Smooth muscle cell (in vitro differentiated cells): ENCODE measurements at regions not wholly inside any gene's neighbourhood (a gene's known extent, or its start where the extent isn't known, plus 50 kb on each side); places are given as distances from the start of the nearest gene placed in this dataset.

Source experiments
- DNase-seq: peaks from one replicate; lab custom pipeline; 2025; ENCODE audit not compliant: unreplicated experiment; lab: John Stamatoyannopoulos, UW
- H2AFZ ChIP-seq: fragments of 200-600 bp; sonication (generic); 2 replicates; pipeline ENCODE4 v1.6.0; 2016; ENCODE audit warnings: antibody characterized with exemption, low read depth, mild to moderate bottlenecking
- H3F3A ChIP-seq: fragments of 200-600 bp; sonication (generic); 2 replicates; pipeline ENCODE4 v1.6.0; 2017; ENCODE audit warnings: antibody characterized with exemption, low read depth
- H3K27ac ChIP-seq: fragments of 200-600 bp; sonication (generic); 2 replicates; pipeline ENCODE4 v1.5.1; 2016; ENCODE audit warnings: low read depth, mild to moderate bottlenecking
- H3K27me3 ChIP-seq: fragments of 200-600 bp; sonication (generic); 2 replicates; pipeline ENCODE4 v1.6.1; 2016; ENCODE audit warnings: low read depth, mild to moderate bottlenecking
- H3K36me3 ChIP-seq: fragments of 200-600 bp; sonication (generic); 2 replicates; pipeline ENCODE4 v1.5.1; 2016; ENCODE audit warnings: low read depth
- H3K4me1 ChIP-seq: fragments of 200-600 bp; sonication (generic); 2 replicates; pipeline ENCODE4 v1.5.1; 2016; ENCODE audit warnings: low read depth
- H3K4me2 ChIP-seq: fragments of 200-600 bp; sonication (generic); 2 replicates; pipeline ENCODE4 v1.6.0; 2016; ENCODE audit warnings: mild to moderate bottlenecking
- H3K4me3 ChIP-seq: fragments of 200-600 bp; sonication (generic); 2 replicates; pipeline ENCODE4 v1.5.1; 2016; ENCODE audit warnings: mild to moderate bottlenecking
- H3K79me2 ChIP-seq: fragments of 200-600 bp; sonication (generic); 2 replicates; pipeline ENCODE4 v1.6.0; 2016; ENCODE audit warnings: low read depth, mild to moderate bottlenecking
- H3K9ac ChIP-seq: fragments of 200-600 bp; sonication (generic); 2 replicates; pipeline ENCODE4 v1.6.0; 2016; ENCODE audit warnings: low read depth
- H3K9me3 ChIP-seq: fragments of 200-600 bp; sonication (generic); replicated peaks from 2 replicates; pipeline ENCODE4 v1.5.1; 2016; ENCODE audit warnings: low read depth
- H4K20me1 ChIP-seq: fragments of 200-600 bp; sonication (generic); 2 replicates; pipeline ENCODE4 v1.6.0; 2016; ENCODE audit warnings: low read depth
- CTCF ChIP-seq: fragments of 200-600 bp; sonication (generic); IDR thresholded peaks from 2 replicates; pipeline ENCODE4 v1.5.1; 2017; ENCODE audit warnings: borderline replicate concordance, mild to moderate bottlenecking, antibody characterized with exemption; ENCODE audit not compliant: insufficient read depth, poor library complexity, severe bottlenecking
- WGBS: methylation state at CpG from one replicate; pipeline ENCODE4 v1.1.7; 2016; ENCODE audit warnings: low lambda C conversion rate; 5-methylcytosine and 5-hydroxymethylcytosine counted together

- no peaks in the 10 kb centered on the region for H3K79me2 ChIP-seq
These were observed 540.1 kb upstream of the C16orf82 start for GRCh38 chr16:26526633-26527032.

DNA sequence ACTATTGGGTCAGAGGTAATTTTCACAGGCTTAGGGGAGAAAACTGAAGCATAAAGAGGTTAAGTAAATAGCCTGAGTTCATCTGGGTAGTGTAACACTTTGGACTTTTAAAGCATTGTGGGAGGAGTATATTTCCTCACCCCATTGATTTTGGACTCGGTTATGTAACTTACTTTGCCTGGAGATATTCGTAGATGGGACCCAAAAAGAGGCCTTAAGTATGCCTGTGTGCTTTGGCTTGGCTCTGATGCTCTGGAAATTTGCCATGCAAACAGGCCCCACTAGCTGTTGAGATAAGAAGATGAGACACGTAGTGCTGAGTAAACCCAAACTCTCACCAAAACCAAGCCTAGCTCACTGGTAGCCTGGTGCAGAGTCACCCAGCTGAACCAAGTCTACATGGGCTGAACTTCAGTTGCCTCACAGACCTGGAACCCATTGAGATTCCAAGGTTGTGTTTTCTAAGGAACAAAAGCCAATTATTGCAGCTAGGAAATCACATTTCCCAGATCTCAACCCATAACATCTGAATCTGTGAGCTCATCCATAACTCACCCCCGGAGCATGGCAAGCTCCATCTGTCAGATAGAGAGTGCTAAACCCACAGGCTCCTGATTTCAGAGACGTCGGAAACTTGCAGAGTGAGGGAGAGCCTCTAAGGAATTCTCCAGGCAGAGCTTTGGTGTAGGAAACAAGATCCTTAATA is 536.0 kb upstream of the C16orf82 start:
- H3K27ac ChIP-seq, result no peak overlapping the region
- H3K4me1 ChIP-seq, result no peaks in the 10 kb centered on the region
- no peak overlapping the region for H3K4me2 ChIP-seq
- H2AFZ ChIP-seq, result no peak overlapping the region
- WGBS, result 67% methylated on average over 6 of the region's 6 CpGs
- H3K4me3 ChIP-seq, result no peak overlapping the region
- no peaks in the 10 kb centered on the region for H3K9me3 ChIP-seq
- peaks cover 10% of the 10 kb centered on the region for H3K27me3 ChIP-seq
- H3K36me3 ChIP-seq, result no peaks in the 10 kb centered on the region
- no peak for DNase-seq
- H3F3A ChIP-seq, result no peaks in the 10 kb centered on the region
- no peaks in the 10 kb centered on the region for H4K20me1 ChIP-seq
- no peak overlapping the region for H3K9ac ChIP-seq
- no peak for TF ChIP-seq CTCF
- H3K79me2 ChIP-seq, result no peaks in the 10 kb centered on the region

More at GRCh38 chr16:26526633-26527032, 540.1 kb upstream of the C16orf82 start:
- Histone ChIP-seq H3K9ac (no peak overlapping the region), H3K27ac (no peak overlapping the region), H2AFZ (no peak overlapping the region), H3K9me3 (no peaks in the 10 kb centered on the region), H3K4me3 (no peak overlapping the region), H3K4me2 (no peak overlapping the region), H3F3A (no peaks in the 10 kb centered on the region), H4K20me1 (no peaks in the 10 kb centered on the region), H3K4me1 (no peaks in the 10 kb centered on the region), H3K27me3 (no peaks in the 10 kb centered on the region), H3K36me3 (no peaks in the 10 kb centered on the region)
- DNase-seq, result no peak
- no peak for TF ChIP-seq CTCF
- WGBS, result 84% methylated on average over 1 of the region's 1 CpG

DNA sequence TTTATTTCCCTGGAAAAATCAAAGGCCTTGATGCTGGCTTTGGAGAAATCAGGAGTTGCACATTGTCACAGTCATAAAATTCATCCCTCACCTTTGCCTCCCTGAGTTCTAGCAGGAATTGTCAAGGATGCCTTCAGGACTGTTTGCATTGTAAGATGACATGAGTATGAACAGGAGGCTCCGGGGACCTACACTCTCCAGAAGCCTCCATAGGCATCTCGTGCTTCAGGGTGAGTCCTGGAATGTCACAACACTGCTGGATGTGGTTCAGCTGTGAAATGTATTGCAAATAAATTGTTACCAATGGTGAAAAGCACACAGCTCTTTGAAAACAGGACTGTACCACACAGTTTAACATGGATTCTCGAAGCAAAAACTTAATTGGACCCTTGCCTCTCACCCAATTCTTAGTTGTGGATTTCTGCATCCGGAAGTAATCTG is 535.4 kb upstream of the C16orf82 start:
- no peaks in the 10 kb centered on the region for H3K4me1 ChIP-seq
- H3K27me3 ChIP-seq, result peaks cover 12% of the 10 kb centered on the region
- no peaks in the 10 kb centered on the region for H3K9me3 ChIP-seq
- no peak for DNase-seq
- no peaks in the 10 kb centered on the region for H3K36me3 ChIP-seq
- no peak overlapping the region for H3K9ac ChIP-seq
- no peaks in the 10 kb centered on the region for H3F3A ChIP-seq
- H3K27ac ChIP-seq, result no peak overlapping the region
- 74% methylated on average over 4 of the region's 4 CpGs for WGBS
- no peaks in the 10 kb centered on the region for H4K20me1 ChIP-seq
- H3K4me3 ChIP-seq, result no peak overlapping the region
- no peak overlapping the region for H2AFZ ChIP-seq
- no peak for TF ChIP-seq CTCF
- no peaks in the 10 kb centered on the region for H3K79me2 ChIP-seq
- no peak overlapping the region for H3K4me2 ChIP-seq

DNA sequence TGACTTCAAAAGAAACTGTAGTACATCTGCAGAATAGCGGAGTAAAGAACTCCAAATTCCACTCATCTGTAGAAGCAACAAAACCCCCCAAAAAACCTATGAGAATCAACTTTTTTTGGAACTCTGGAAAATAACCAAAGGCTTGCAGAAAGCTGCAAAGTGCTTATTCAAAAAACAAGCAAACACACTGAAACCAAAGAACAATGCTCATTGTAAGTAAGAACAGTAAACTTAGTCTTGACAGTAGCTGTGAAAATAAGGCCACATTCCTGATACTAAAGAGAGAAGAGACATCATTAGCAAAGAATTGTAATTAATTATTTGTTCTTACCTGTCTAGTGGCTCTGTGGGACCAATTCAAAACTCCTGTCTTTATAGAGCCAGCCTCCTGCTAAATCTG is 534.3 kb upstream of the C16orf82 start:
- Histone ChIP-seq H2AFZ (no peak overlapping the region), H3K9me3 (no peaks in the 10 kb centered on the region), H3K4me3 (no peak overlapping the region), H3K79me2 (no peaks in the 10 kb centered on the region), H3K27ac (no peak overlapping the region), H3K9ac (no peak overlapping the region), H3K27me3 (peaks cover 12% of the 10 kb centered on the region), H3K4me1 (no peaks in the 10 kb centered on the region), H3K36me3 (no peaks in the 10 kb centered on the region), H3K4me2 (no peak overlapping the region), H3F3A (no peaks in the 10 kb centered on the region), H4K20me1 (no peaks in the 10 kb centered on the region)
- DNase-seq, result no peak
- WGBS, result 90% methylated on average over 1 of the region's 1 CpG
- no peak for TF ChIP-seq CTCF
